ENCODE measurements at regions not wholly inside any gene's neighbourhood (a gene's known extent, or its start where the extent isn't known, plus 50 kb on each side); places are given as distances from the start of the nearest gene placed in this dataset.

DNA sequence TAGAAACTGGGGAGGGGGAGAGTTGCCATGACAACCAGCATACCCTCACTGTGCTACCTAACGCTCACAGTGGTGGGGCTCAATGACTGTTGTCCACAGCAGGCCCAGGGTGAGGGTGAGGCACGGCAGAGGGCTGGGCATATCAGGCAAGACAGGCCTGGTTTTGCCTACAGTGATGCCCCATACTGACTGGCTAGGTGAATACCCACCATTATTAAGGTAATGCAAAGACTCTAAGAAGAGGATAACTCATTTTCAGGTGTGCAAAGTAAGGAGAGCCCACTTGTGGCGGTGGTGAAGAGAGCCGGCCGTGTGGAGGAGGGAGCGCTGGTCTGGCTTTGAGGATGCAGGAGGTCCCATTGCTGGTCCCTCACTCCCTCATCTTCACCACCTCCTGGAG lies 422.3 kb downstream of the FUT8 start:
- TF ChIP-seq, protein P1, sequence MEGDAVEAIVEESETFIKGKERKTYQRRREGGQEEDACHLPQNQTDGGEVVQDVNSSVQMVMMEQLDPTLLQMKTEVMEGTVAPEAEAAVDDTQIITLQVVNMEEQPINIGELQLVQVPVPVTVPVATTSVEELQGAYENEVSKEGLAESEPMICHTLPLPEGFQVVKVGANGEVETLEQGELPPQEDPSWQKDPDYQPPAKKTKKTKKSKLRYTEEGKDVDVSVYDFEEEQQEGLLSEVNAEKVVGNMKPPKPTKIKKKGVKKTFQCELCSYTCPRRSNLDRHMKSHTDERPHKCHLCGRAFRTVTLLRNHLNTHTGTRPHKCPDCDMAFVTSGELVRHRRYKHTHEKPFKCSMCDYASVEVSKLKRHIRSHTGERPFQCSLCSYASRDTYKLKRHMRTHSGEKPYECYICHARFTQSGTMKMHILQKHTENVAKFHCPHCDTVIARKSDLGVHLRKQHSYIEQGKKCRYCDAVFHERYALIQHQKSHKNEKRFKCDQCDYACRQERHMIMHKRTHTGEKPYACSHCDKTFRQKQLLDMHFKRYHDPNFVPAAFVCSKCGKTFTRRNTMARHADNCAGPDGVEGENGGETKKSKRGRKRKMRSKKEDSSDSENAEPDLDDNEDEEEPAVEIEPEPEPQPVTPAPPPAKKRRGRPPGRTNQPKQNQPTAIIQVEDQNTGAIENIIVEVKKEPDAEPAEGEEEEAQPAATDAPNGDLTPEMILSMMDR (IDR thresholded peaks at IDR 0.05): no peak
- TF ChIP-seq POLR2A (IDR thresholded peaks at IDR 0.05): no peak
